GM18520 (cell line): ENCODE measurements at regions not wholly inside any gene's neighbourhood (a gene's known extent, or its start where the extent isn't known, plus 50 kb on each side); places are given as distances from the start of the nearest gene placed in this dataset.

Experiments used
- ATAC-seq: cut with Tn5 transposase; IDR thresholded peaks from one replicate; pipeline ENCODE4 v1.9.1; 2021; ENCODE audit not compliant: unreplicated experiment

DNA sequence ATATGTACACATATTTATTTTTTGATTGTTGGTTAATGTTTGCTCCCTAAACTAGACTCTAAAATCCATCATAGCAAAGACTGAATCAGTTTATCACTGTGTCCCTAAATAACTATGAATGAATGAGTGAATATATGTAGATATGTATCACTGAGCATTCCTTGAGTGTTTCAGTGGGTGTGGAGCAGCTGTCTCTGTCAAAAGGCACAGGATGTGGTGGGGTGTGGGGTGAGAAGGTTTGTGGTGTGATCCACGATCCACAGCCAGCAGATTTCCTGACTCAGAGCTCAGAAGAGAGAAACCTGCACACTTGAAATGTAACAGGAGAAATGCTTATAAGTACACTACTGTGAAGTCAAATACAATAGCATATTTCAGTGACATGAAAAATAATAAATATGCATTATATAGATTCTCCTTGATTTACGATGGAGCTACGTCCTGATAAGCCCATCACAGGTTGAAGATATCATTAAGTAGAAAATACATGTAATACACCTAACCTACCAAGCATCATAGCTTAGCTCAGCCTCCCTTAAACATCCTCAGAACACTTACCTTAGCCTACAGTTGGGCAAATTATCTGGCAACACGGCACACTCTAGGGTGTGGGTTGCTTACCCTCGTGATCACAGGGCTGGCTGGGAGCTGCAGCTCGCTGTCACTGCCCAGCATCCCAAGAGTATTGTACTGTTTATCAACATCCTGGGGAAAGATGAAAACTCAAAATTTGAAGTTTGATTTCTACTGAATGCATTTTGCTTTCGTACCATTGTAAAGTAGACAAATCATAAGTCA lies 287.0 kb downstream of the GAS1 start:
- ATAC-seq, result no peak

DNA sequence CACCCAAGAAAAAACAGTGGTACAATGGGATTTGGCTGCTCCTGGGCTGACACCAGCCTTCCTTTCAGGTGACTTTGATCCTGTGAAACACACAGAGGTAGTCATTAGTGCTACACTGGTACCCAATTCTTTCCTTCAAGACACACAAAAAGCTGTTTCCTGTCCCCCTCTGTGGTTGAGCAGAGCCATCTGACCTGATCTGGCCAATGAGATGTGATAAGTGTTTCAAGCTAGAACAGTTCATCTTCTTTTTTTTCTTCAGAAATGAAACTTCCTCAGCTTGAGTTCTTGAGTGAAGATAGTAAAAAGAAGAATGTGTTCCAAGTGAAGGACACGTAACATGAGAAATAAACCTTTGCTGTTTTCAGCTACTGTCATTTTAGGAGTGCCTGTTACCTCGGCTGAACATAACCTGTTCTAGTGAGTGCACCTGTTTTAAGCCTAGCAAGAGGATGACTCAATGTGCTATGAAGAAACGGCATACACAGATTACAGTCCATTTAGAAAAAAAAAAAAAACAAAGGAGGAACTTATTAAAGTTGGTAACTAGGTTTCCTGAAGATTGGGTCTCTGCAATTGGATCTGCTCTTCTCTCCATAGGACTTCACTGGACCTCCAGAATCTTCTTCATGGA lies 287.8 kb downstream of the GAS1 start:
- no peak for ATAC-seq

DNA sequence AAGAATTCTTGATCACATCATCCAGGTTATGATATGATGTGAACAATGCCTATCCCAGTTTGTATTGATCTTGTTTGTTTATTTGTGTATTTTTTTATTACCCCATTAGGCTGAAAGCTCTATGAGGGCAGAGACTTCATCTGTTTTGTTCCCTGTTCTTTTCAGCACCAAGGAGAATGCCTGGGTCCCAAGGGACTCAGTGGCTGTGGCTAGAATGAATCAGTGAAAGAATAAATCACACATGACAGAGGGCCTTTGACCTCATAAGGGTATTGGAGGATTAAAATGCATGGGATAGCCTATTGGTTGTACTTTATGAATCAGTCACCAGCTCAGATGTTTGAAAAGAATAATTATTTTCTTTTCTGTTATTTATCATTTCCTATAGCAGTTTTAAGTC lies 292.2 kb downstream of the GAS1 start:
- ATAC-seq, result no peak

DNA sequence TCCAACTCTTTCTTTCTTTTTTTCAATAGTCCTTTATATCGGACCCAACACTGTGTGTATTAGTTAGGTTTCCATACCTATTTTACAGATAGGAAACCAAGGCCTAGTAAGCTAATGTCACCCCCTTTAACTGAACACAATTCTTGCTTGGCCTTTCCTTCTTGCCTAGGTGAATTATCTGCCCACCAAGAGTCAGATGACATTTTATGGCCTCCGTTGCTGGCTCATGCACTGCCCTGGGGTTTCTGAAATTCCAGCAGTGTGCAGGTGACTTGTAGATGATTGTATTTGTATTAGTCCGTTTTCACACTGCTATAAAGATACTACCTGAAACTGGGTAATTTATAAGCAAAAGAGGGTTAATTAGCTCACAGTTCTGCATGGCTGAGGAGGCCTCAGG lies 293.8 kb downstream of the GAS1 start:
- no peak for ATAC-seq

DNA sequence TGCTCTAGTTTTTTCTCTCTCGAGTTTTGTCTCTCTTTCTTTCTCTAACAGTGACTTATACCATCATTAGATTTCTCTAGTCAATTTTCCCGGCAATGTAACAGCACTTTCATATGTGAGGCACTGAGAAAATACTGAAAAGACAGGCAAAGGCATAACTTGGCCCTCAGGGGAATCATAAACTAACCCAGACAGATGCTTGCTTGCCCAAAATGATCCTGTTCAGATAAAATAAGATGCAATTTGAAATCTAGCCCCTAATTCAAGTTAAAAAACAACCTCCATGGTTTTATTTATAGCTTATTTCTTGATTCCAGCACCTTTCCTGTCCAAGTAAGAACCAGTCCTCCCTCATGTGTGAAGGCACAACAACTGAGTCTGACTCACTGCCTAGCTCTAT lies 294.6 kb downstream of the GAS1 start:
- ATAC-seq, result no peak

DNA sequence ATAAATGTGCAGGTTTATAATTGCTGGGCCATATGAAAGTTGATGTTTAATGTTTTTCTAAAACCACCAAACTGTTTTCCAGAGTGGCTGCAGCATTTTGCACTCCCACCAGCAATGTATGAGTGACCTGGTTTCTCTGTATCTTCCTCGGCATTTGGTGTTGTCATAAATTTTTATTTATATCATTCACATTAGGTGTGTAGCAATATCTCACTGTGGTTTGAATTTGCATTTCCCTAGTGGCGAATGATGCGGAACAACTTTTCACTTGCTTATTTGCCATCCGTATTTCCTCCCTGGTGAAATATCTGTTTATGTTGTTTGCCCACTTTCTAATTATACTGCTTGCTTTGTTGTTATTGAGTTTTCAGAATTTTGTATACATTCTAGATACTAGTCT lies 295.7 kb upstream of the TUT7 start:
- ATAC-seq, result no peak

DNA sequence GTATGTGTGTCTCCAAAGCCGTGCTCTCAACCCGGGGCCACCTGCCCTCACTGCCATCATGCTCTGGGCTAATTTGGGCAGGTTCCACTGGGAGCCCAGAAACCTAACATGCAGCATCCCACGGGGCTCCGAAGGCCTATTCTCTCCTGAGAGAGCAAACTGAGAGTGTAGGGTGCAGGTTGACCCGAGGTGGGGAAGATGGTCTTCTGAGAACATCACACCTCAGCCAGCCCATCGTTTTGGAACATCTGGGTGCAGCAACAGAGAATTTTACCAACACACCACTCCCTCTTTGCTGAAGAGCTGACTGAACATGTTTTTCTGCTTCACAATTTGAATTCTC lies 294.6 kb upstream of the TUT7 start:
- no peak for ATAC-seq

DNA sequence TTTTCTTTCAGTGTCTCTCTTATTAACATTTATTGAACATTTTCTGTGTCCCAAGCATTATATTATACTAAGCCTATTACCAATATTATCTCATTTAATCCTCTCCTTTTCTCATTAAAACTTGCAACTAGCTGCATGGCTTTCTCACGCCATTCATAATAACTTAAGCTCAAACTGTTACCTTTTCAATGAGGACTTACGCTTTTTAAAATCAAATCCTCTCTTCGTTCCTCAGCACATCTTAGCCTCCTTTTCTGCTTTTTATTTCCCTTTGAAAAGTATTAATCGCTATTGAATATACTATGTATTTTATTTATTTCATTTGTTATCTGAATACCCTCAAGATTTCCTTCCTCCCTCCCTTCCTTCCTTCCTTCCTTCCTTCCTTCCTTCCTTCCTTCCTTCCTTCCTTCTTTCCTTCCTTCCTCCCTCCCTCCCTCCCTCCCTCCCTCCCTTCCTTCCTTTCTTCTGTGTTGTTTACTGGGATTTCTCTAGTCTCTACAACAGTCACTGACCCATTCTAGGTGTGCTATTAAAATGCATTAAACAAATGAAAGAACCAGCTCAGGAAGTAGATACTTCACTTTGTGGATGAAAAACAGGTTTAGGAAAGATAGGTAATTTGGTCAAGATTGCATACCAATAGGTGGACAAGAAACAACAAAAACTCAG lies 294.1 kb upstream of the TUT7 start:
- no peak for ATAC-seq

DNA sequence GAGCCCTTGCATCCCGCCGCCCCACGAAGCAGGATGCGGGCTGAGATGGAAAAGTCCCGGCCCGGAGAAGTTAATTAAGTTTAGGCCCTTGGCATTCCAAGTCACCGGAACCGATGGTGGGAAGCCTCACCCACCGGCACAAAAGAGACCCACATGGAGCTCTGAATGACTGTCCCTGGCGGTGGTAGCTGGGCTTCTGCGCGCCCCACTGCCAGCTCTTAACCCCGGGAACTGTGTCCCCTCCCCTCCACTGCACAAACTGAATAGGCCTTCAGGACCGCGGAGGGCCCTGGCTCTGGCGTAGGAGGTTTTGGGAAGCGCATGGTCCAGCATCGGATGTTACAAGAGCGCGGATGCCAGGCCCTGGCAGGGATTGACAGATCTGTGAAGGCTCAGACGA lies 291.1 kb upstream of the TUT7 start:
- ATAC-seq, result no peak

DNA sequence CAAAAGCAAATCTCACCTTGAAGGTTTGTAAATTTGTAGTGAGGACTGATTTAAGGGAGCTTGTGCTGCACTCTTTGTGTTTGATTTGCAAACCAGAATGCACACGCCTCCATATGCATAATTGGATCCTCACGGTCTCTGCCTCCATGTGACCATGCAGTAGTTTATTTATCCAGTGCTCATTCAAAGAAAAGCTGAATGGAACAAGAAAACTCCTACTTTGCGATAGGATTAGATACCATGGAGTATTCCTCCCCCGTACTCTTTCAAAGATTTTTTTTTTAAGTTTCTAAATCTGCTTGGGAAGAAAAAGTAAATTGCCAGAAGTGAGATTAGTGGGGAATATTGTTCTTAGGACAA lies 290.4 kb upstream of the TUT7 start:
- no peak for ATAC-seq

DNA sequence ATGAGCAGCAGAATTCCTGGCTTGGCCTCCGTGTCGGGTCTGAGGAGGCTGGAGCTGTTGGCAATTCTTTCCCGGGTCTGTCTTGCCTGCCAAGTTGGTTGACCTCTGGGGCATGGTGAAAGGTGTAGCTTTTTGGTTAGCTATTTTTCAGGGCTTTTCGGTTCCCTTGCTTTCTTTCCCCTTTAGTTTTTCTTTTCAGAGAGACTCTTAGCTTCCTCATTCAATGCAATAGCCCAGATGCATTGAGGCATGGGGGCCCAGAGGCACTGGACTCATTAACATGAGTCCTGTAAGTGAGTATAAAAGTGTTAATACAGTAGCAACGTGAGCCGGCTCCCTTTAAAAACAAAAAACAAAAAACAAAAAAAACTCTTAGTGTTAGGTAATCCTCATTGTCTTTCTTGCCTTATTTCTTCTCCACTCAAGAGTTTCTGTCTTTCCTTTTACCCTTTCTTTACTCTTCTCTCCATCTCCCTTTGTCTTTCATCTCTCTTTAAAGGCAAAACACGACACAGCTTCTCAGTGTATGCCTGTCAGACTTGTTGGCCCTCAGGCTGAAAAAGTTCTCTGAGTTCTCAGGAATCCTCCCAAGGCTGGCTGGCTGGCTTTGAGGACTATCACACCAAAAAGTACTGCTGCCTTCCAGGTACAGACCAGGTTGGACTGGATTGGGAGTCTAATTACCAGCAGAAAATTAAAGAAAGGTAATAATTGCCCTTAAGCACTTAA lies 289.9 kb upstream of the TUT7 start:
- no peak for ATAC-seq

DNA sequence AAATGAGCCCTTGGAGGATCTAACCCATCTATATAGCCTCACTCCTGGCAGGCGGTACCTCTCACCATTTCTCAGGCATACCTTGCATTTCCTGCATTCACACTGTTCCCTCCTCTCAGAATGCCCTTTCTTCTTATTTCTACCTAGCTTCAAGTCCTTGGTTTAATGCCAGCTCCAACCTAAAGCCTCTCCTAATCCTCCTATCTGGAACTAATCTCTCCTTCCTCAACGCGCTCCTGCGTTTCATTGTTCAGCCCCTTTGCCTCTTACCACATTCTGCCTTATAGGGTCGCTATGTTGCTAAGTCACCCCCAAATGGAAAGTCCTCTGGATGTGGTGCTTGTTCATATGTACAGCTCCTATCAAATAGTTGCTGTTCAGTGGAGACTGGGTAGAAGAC lies 288.5 kb upstream of the TUT7 start:
- no peak for ATAC-seq

DNA sequence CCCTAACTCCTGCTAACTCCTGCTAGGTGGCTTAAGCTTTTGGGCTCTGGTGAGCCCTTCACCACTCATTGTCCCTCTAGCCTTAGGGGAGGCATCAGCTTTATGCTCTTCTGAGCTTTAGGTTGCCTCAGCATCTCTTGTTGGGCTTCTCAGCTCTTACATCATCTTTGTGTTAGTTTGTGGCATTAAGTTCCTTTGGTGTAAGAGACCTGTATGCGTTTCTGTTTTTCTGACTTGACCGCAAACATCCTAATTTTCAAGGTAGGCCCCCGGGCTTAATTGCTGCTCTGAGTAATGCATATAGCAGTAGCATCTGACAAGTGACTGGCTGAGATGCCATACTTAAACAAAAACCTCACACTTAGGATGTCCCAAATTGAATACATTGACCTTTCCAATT lies 287.8 kb upstream of the TUT7 start:
- no peak for ATAC-seq

DNA sequence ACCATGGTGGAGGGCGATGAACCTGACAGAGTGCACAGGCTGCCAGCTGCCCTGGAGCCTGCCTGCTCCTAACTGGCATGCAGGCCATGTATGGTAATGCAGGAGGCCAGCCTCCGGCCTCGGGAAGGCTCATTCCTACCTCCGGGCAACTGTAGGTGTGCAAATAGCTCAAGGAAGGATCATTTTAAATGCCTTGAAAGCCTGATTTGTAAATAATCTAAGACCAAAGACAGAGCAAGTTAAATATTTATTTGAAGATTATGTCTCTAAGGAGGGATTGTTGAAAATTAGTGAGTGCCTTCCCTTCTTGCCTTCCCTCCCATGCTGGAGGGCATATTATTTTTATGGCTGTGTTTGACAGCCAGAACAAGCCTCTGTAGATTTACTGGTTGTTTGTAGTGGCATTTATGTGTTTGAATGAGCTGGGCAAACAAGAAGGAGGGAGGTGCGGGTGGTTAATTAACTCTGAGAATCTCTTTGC lies 285.7 kb upstream of the TUT7 start:
- ATAC-seq, result no peak

DNA sequence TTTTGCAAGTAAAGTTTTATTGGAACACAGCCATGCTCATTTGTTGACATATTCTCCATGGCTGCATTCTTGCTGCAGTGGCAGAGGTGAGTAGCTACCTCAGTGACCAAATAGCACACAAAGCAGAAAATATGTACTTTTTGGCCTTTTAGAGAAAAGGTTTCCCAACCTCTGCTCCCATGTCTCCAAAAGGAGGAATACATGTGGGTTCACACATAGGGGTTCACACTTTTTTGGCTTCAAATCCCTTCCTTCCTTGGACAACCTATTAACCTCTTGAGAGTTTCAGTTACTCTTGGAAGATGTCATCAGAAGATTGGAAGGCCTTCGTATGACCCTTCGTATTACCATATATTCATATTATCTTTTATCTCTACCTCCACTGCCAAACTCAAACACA lies 285.1 kb upstream of the TUT7 start:
- no peak for ATAC-seq

DNA sequence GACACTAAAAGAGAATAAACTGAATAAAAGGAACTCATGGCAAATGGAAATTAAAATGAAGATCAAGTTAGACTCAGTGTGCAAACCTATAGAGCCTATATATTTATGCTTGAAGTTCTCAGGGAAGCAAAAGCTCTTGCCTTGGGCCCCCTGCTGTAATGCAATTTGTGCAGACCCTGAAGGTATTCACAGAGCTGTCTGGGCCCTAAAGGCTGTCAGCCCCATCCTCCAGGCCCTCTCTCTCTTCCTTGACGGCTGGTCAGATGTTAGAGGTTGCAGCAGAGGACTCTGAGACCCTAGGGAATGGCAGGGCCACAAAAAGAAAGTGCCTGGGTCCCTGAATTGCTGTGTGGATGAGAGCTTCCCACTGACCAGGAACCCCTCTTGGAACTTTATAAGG lies 283.9 kb upstream of the TUT7 start:
- no peak for ATAC-seq

DNA sequence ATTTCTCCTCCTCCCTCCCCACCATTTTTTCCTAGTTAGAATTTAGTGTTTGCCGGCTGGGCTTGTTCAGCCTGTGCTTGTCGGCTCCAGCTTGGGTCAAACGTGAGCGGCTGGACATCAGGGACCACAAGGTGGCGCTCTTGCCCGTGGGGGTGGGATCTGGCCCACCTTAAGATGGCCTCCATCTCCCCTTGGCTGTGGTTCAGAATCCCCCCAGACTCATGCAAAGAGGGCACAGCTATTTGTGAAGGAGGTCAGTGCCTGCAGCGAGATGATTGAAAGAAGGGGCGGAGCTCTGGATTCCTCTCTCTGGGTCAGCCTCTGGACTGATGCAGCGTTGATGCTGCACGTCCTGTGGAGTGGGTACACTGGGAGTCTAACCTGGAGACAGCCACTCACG lies 283.3 kb upstream of the TUT7 start:
- ATAC-seq, result no peak

DNA sequence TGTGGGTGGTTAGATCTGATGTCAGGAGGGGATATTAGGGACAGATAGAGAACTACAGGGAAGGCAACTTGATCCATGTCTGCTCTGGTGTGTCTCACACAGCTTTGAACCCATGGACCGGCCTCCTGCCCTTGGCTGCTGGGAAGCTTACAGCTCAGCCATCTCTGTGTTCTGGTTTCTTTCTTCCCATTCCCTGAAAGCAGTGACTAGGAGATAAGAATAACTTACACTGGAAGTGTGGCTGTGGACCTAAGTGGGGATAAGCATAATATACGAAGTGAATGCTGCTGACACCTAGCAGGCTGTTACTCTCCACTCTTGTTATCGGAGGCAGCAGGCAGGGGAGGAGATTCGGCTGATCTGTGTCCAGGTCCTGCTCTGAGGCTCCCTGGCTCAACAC lies 282.3 kb upstream of the TUT7 start:
- no peak for ATAC-seq

DNA sequence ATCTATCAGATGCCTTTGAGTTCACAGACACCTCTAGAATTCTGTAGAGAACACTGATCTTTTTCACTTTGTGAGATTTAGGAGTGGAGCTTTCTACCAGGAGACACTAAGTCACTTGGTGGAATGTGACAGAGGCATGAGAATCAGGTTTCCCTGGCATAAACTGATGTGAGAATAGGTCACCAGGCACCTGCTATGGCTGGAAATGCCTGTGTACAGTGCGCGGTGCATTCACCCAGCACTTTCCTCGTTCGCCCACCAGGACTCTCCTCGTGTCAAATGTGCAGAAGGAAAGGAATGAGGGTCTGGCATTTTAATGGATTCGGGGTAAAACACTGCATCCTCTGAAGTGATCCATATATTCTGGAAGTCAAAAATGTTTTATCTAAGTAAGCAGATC lies 281.8 kb upstream of the TUT7 start:
- ATAC-seq, result no peak

DNA sequence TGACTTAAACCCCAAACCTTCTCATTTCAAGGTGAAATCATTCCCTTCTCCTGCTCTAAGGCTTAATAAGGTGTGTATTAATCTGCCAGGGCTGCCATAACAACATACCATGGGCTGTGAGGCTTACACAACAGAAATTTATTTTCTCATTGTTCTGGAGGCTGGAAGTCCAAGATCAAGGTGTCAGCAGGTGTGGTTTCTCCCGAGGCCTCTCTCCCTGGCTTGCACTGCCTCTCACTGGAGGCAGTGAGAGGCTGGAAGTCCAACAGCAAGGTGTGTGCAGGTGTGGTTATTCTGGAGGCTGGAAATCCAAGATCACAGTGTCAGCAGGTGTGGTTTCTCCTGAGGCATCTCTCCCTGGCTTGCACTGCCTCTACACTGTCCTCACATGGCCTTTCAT lies 280.3 kb upstream of the TUT7 start:
- ATAC-seq, result no peak

DNA sequence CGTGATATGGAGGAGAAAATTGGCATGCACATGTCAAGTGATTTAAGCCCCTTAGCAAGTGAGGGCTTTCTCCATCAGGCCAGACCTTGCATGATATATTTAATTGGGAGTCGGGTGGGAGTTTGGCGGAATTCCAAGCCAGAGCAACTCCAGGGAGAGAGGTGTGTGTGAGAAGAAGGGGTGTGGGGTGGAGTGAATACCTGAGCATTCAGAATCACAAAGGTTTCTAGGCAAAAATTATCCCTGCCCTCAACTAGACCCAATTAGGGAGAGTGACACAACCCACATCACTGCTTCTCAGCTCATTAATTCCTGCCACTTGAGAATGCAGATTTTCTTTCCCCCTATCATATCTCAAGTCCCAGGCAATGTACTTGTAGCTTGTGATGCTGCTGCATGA lies 279.7 kb upstream of the TUT7 start:
- ATAC-seq, result no peak

DNA sequence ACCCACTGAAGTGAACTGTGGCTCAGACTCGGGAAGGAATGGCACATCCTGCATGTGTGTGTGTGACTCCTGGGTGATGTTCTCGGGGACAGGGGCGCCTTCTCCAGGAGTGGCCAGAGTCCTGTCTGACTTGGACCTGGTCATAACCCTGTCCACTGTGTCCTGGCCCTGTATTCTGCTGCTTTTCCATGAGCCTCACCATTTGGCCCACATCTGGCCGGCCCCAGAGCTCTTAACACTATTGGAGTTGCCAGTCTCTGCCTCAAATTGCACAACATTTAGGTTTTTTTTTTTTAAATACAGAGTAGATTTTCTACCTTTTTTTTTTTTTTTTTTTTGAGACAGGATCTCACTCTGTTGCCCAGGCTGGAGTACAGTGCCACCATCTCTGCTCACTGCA lies 278.3 kb upstream of the TUT7 start:
- ATAC-seq, result no peak
